HCT116 (cell line): ENCODE measurements at regions not wholly inside any gene's neighbourhood (a gene's known extent, or its start where the extent isn't known, plus 50 kb on each side); places are given as distances from the start of the nearest gene placed in this dataset.

Experiments
- ATAC-seq: fragments of 200-7000 bp; cut with Tn5 transposase; 2 replicates; pipeline ENCODE4 v1.9.1; 2020; ENCODE audit warnings: mild to moderate bottlenecking, moderate library complexity
- BruUV-seq: library from RNA; stranded (reverse); fragments of 400-500 nt; replicated peaks from 2 replicates; lab custom pipeline; 2021; lab: Mats Ljungman, UMichigan
- CTCF ChIA-PET: fragments of 300-600 bp; sonication (Branson Sonifier 250); formaldehyde crosslinking; loops from one replicate; lab custom pipeline; 2021; ENCODE audit warnings: antibody characterized with exemption; lab: Charles Lee
- POLR2A ChIA-PET: fragments of 300-600, 350-600 bp; sonication (Branson Sonifier 250); formaldehyde crosslinking; loops from one replicate; lab custom pipeline; 2021; ENCODE audit warnings: antibody characterized with exemption; lab: Charles Lee
- RAD21 ChIA-PET, 2 experiments: fragments of 300-600 bp; sonication (Branson Sonifier 250); formaldehyde crosslinking; loops; one replicate each; lab custom pipeline; 2023; ENCODE audit warnings: low total read pairs in 2 of 2; ENCODE audit not compliant: uncharacterized antibody in 2 of 2, unreplicated experiment in 2 of 2, low non-redundant PET in 1 of 2; lab: Charles Lee
- DNase-seq: peaks from one replicate; pipeline ENCODE4 v3.0.0-alpha.2; 2010; ENCODE audit warnings: low read depth, low spot score
- H2AFZ ChIP-seq: fragments of 200-600 bp; shearing (Covaris generic), sonication (generic); 2 replicates; pipeline ENCODE4 v1.6.1; 2017; ENCODE audit warnings: low read depth, mixed run types, mixed read lengths, antibody characterized with exemption, low read length; ENCODE audit not compliant: poor library complexity, severe bottlenecking
- H3K27ac ChIP-seq: 2 replicates; pipeline ENCODE4 v1.5.1; 2012; ENCODE audit warnings: low read depth, low read length
- H3K27me3 ChIP-seq: fragments of 200-600 bp; sonication (generic); 2 replicates; pipeline ENCODE4 v1.6.1; 2016; ENCODE audit warnings: mixed run types, low read length, mixed read lengths; ENCODE audit not compliant: insufficient read depth
- H3K36me3 ChIP-seq, 2 experiments: fragments of 200-500 bp in 1 of 2; fragments of 200-600 bp in 1 of 2; sonication (Bioruptor generic) in 1 of 2; sonication (generic) in 1 of 2; 2 replicates each; pipeline versions ENCODE4 v1.5.1 to v1.6.1; 2014 to 2016; ENCODE audit warnings: low read length in 2 of 2, inconsistent platforms in 1 of 2, mixed read lengths in 1 of 2, mixed run types in 1 of 2; ENCODE audit not compliant: insufficient read depth in 2 of 2, control insufficient read depth in 1 of 2
- H3K4me1 ChIP-seq, 2 experiments: fragments of 200-600 bp in 1 of 2; sonication (generic) in 1 of 2; 2 replicates each; pipeline versions ENCODE4 v1.5.1 to v1.6.1; 2012 to 2017; ENCODE audit warnings: low read length in 2 of 2, inconsistent platforms in 1 of 2, mild to moderate bottlenecking in 1 of 2, mixed read lengths in 1 of 2, mixed run types in 1 of 2, moderate library complexity in 1 of 2; ENCODE audit not compliant: insufficient read depth in 2 of 2, control insufficient read depth in 1 of 2
- H3K4me2 ChIP-seq: fragments of 200-600 bp; sonication (generic); 2 replicates; pipeline ENCODE4 v1.6.1; 2017; ENCODE audit warnings: mixed run types, low read length, mixed read lengths
- H3K4me3 ChIP-seq, 2 experiments: fragments of 200-600 bp in 1 of 2; sonication (generic) in 1 of 2; replicated peaks in 1 of 2; 2 replicates each; pipeline ENCODE4 v1.5.1; 2011 to 2016; ENCODE audit warnings: low read length in 2 of 2, control low read depth in 1 of 2, low read depth in 1 of 2, mild to moderate bottlenecking in 1 of 2, mixed read lengths in 1 of 2, mixed run types in 1 of 2
- H3K79me2 ChIP-seq: fragments of 200-600 bp; sonication (generic); 2 replicates; pipeline ENCODE4 v1.6.1; 2017; ENCODE audit warnings: mild to moderate bottlenecking, mixed run types, low read length, moderate library complexity, mixed read lengths; ENCODE audit not compliant: insufficient read depth
- H3K9ac ChIP-seq: fragments of 200-600 bp; sonication (generic); 2 replicates; pipeline ENCODE4 v1.6.1; 2016; ENCODE audit warnings: low read length, mixed read lengths
- H3K9me2 ChIP-seq: fragments of 200-600 bp; sonication (generic), shearing (Covaris generic); 2 replicates; pipeline ENCODE4 v1.6.1; 2017; ENCODE audit warnings: mixed run types, mild to moderate bottlenecking, moderate library complexity; ENCODE audit not compliant: insufficient read depth
- H3K9me3 ChIP-seq, 2 experiments: fragments of 200-500 bp in 1 of 2; fragments of 200-600 bp in 1 of 2; sonication (Bioruptor generic) in 1 of 2; sonication (generic) in 1 of 2; 2 replicates each; pipeline ENCODE4 v1.6.1; 2014 to 2017; ENCODE audit warnings: low read length in 2 of 2, mixed read lengths in 2 of 2, inconsistent platforms in 1 of 2, low read depth in 1 of 2, mild to moderate bottlenecking in 1 of 2, mixed run types in 1 of 2, moderate library complexity in 1 of 2; ENCODE audit not compliant: control insufficient read depth in 1 of 2, insufficient read depth in 1 of 2
- H4K20me1 ChIP-seq: fragments of 200-600 bp; sonication (generic), shearing (Covaris generic); 2 replicates; pipeline ENCODE4 v1.6.1; 2017; ENCODE audit warnings: mixed run types, mild to moderate bottlenecking, moderate library complexity; ENCODE audit not compliant: insufficient read depth
- ATF3 ChIP-seq: IDR thresholded peaks from 2 replicates; pipeline ENCODE4 v1.6.1; 2012
- CBX3 ChIP-seq: IDR thresholded peaks from 2 replicates; pipeline ENCODE4 v1.6.1; 2012; ENCODE audit warnings: low read depth
- CEBPB ChIP-seq: IDR thresholded peaks from 2 replicates; pipeline ENCODE4 v1.6.1; 2012; ENCODE audit warnings: low read depth
- CTCF ChIP-seq, 3 experiments: fragments of 200-600 bp in 1 of 3; sonication (generic) in 1 of 3; IDR thresholded peaks in 2 of 3; conservative IDR thresholded peaks in 1 of 3; 2 replicates each; pipeline ENCODE4 v1.5.1; 2012 to 2017; ENCODE audit warnings: low read depth in 2 of 3, low read length in 2 of 3, antibody characterized with exemption in 1 of 3, borderline replicate concordance in 1 of 3, control low read depth in 1 of 3, mild to moderate bottlenecking in 1 of 3, mixed read lengths in 1 of 3, mixed run types in 1 of 3, moderate library complexity in 1 of 3; ENCODE audit not compliant: insufficient read depth in 1 of 3
- EGR1 ChIP-seq: IDR thresholded peaks from 2 replicates; pipeline ENCODE4 v1.6.1; 2012; ENCODE audit warnings: low read depth
- EZH2 ChIP-seq: fragments of 200-600 bp; sonication (generic); IDR thresholded peaks from 2 replicates; pipeline ENCODE4 v1.6.1; 2017; ENCODE audit warnings: antibody characterized with exemption, mixed run types
- EZH2phosphoT487 ChIP-seq: fragments of 200-600 bp; IDR thresholded peaks from 2 replicates; pipeline ENCODE4 v1.6.1; 2018; ENCODE audit warnings: antibody characterized with exemption, borderline replicate concordance
- FOSL1 ChIP-seq: IDR thresholded peaks from 2 replicates; pipeline ENCODE4 v1.6.1; 2012; ENCODE audit warnings: low read depth
- JUND ChIP-seq: IDR thresholded peaks from 2 replicates; pipeline ENCODE4 v1.6.1; 2012
- POLR2A ChIP-seq: IDR thresholded peaks from 2 replicates; pipeline ENCODE4 v1.7.0; 2011; ENCODE audit warnings: borderline replicate concordance; ENCODE audit not compliant: insufficient read depth, insufficient read length; ENCODE audit errors: extremely low read depth
- POLR2AphosphoS5 ChIP-seq: IDR thresholded peaks from 2 replicates; pipeline ENCODE4 v1.6.1; 2011; ENCODE audit warnings: mild to moderate bottlenecking, low read depth, low read length, moderate library complexity
- RAD21 ChIP-seq: IDR thresholded peaks from 2 replicates; pipeline ENCODE4 v1.6.1; 2012; ENCODE audit warnings: low read depth, mild to moderate bottlenecking
- SIN3A ChIP-seq: IDR thresholded peaks from 2 replicates; pipeline ENCODE4 v1.6.1; 2012; ENCODE audit warnings: low read depth
- SP1 ChIP-seq: IDR thresholded peaks from 2 replicates; pipeline ENCODE4 v1.6.1; 2012; ENCODE audit warnings: low read depth
- SRF ChIP-seq: IDR thresholded peaks from 2 replicates; pipeline ENCODE4 v1.6.1; 2012; ENCODE audit warnings: low read depth
- TCF7L2 ChIP-seq: IDR thresholded peaks from 2 replicates; pipeline ENCODE4 v1.7.0; 2011; ENCODE audit warnings: borderline replicate concordance, inconsistent platforms; ENCODE audit not compliant: insufficient read depth, insufficient read length; ENCODE audit errors: extremely low read depth
- YY1 ChIP-seq: IDR thresholded peaks from 2 replicates; pipeline ENCODE4 v1.6.1; 2011; ENCODE audit warnings: low read length, low read depth, moderate library complexity, mild to moderate bottlenecking; ENCODE audit not compliant: insufficient replicate concordance; ENCODE audit errors: extremely low read depth
- ZBTB33 ChIP-seq: IDR thresholded peaks from 2 replicates; pipeline ENCODE4 v1.6.1; 2011; ENCODE audit warnings: mild to moderate bottlenecking, low read length, moderate library complexity; ENCODE audit not compliant: insufficient replicate concordance; ENCODE audit errors: extremely low read depth
- ZFX ChIP-seq: fragments of 450-650 bp; IDR thresholded peaks from 2 replicates; pipeline ENCODE4 v1.6.1; 2017
- ZNF274 ChIP-seq: fragments of 200-500 bp; sonication (Bioruptor generic); IDR thresholded peaks from 2 replicates; pipeline ENCODE4 v1.6.1; 2014; ENCODE audit warnings: mild to moderate bottlenecking, low read depth, low read length, inconsistent platforms
- intact Hi-C: fragments of 100-400 bp; cut with micrococcal nuclease; formaldehyde crosslinking; loops from 2 replicates; pipeline ENCODE4 v1.10.0; 2022
- TF ChIP-seq, protein P1 (sequence below): IDR thresholded peaks from 2 replicates; pipeline ENCODE4 v1.6.1; 2012
- TF ChIP-seq, protein P2 (sequence below): IDR thresholded peaks from 2 replicates; pipeline ENCODE4 v1.6.1; 2012; ENCODE audit warnings: low read depth

DNA sequence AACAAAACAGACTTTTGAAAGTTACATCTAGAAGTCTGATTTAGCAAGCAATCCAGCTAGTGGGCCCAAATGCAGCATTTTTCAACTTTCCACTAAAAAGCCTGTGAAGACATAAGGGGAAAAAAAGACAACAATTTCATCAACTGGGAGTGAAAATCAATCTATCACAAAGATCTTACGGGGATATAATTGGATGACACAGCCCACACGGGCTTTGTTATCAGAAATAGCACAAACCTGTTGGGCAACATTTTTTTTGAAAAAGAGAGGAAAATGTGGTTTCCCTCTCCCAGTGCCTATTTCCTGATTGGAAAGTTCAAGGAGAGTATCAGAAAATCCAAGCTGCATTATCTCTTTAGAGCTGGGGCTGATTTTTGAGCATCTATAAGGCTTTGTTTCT is 132.7 kb downstream of the EVA1A start:
- H4K20me1 ChIP-seq = no peaks in the 10 kb centered on the region
- peak overlapping the region in 1 of 2 experiments; percentile 8; a peak in 1 of 4 replicates for H3K4me3 ChIP-seq
- intact Hi-C loops = no loop called here
- H3K9me2 ChIP-seq = no peaks in the 10 kb centered on the region
- no peaks in the 10 kb centered on the region for H3K9me3 ChIP-seq
- BruUV-seq = no TSS peak
- RAD21 ChIA-PET = no interaction called here
- H3K4me2 ChIP-seq = peak overlapping the region; percentile 57
- POLR2A ChIA-PET = interaction anchor here (0.6 kb wide), 1 partner anchor 587 kb away, joined by 3 read pairs; no protein-coding TSS in a partner anchor
- DNase-seq (no peak), ATAC-seq (peak; percentile 42; the same call in 1 of the 2 replicates)
- no peaks in the 10 kb centered on the region for H3K27me3 ChIP-seq
- CTCF ChIA-PET = no interaction called here
- no peak overlapping the region for H3K27ac ChIP-seq
- H3K4me1 ChIP-seq = peaks cover 15 to 25% of the 10 kb centered on the region in 2 experiments
- H3K36me3 ChIP-seq = no peaks in the 10 kb centered on the region
- no peak overlapping the region for H3K9ac ChIP-seq
- H3K79me2 ChIP-seq = no peaks in the 10 kb centered on the region
- no peak overlapping the region for H2AFZ ChIP-seq
- TF ChIP-seq EZH2 (no peak), TCF7L2 (no peak), ZNF274 (no peak), JUND (peak; percentile 32; the same call in 1 of the 2 replicates), CBX3 (no peak), ZFX (no peak), EGR1 (no peak), POLR2A (no peak), RAD21 (no peak), FOSL1 (no peak), SRF (no peak), CEBPB (peak; percentile 13; the same call in 1 of the 2 replicates), POLR2AphosphoS5 (no peak), ATF3 (no peak), SIN3A (no peak), ZBTB33 (no peak), SP1 (peak; percentile 54), EZH2phosphoT487 (no peak), YY1 (no peak), CTCF (IDR thresholded peaks at IDR 0.05 in 2 of 3, conservative IDR thresholded peaks at IDR 0.05 in 1 of 3; ENCODE audit: borderline replicate concordance in 1 of 3, insufficient read depth in 1 of 3, low read depth in 2 of 3, low read length in 2 of 3) (no peak)
- TF ChIP-seq, protein P1, sequence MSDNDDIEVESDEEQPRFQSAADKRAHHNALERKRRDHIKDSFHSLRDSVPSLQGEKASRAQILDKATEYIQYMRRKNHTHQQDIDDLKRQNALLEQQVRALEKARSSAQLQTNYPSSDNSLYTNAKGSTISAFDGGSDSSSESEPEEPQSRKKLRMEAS = no peak
- TF ChIP-seq, protein P2, sequence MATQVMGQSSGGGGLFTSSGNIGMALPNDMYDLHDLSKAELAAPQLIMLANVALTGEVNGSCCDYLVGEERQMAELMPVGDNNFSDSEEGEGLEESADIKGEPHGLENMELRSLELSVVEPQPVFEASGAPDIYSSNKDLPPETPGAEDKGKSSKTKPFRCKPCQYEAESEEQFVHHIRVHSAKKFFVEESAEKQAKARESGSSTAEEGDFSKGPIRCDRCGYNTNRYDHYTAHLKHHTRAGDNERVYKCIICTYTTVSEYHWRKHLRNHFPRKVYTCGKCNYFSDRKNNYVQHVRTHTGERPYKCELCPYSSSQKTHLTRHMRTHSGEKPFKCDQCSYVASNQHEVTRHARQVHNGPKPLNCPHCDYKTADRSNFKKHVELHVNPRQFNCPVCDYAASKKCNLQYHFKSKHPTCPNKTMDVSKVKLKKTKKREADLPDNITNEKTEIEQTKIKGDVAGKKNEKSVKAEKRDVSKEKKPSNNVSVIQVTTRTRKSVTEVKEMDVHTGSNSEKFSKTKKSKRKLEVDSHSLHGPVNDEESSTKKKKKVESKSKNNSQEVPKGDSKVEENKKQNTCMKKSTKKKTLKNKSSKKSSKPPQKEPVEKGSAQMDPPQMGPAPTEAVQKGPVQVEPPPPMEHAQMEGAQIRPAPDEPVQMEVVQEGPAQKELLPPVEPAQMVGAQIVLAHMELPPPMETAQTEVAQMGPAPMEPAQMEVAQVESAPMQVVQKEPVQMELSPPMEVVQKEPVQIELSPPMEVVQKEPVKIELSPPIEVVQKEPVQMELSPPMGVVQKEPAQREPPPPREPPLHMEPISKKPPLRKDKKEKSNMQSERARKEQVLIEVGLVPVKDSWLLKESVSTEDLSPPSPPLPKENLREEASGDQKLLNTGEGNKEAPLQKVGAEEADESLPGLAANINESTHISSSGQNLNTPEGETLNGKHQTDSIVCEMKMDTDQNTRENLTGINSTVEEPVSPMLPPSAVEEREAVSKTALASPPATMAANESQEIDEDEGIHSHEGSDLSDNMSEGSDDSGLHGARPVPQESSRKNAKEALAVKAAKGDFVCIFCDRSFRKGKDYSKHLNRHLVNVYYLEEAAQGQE = no peak
